HUES48 (cell line): ENCODE measurements at regions not wholly inside any gene's neighbourhood (a gene's known extent, or its start where the extent isn't known, plus 50 kb on each side); places are given as distances from the start of the nearest gene placed in this dataset.

Source experiments
- H3K27ac ChIP-seq: one replicate; pipeline ENCODE4 v1.7.0; 2013; ENCODE audit warnings: low read depth, low read length, inconsistent platforms
- H3K27me3 ChIP-seq: 2 replicates; pipeline ENCODE4 v1.6.1; 2013; ENCODE audit warnings: mild to moderate bottlenecking, low read length; ENCODE audit not compliant: control insufficient read depth, insufficient read depth
- H3K36me3 ChIP-seq: 2 replicates; pipeline ENCODE4 v1.6.1; 2013; ENCODE audit warnings: low read length; ENCODE audit not compliant: control insufficient read depth, insufficient read depth
- H3K4me1 ChIP-seq: 2 replicates; pipeline ENCODE4 v1.6.1; 2013; ENCODE audit warnings: mild to moderate bottlenecking, low read length; ENCODE audit not compliant: control insufficient read depth, insufficient read depth
- H3K4me3 ChIP-seq: 2 replicates; pipeline ENCODE4 v1.5.1; 2013; ENCODE audit warnings: mild to moderate bottlenecking, low read depth, low read length
- H3K9ac ChIP-seq: 2 replicates; pipeline ENCODE4 v1.6.1; 2013; ENCODE audit warnings: mild to moderate bottlenecking, low read depth, low read length, moderate library complexity
- H3K9me3 ChIP-seq: 2 replicates; pipeline ENCODE4 v1.6.1; 2013; ENCODE audit warnings: low read length; ENCODE audit not compliant: control insufficient read depth, insufficient read depth

GRCh38 chr7:68518060-68518459, 1080.2 kb upstream of the AUTS2 start:
- no peaks in the 10 kb centered on the region for H3K27me3 ChIP-seq
- H3K4me3 ChIP-seq, result no peak overlapping the region
- no peak overlapping the region for H3K27ac ChIP-seq
- no peaks in the 10 kb centered on the region for H3K4me1 ChIP-seq
- no peaks in the 10 kb centered on the region for H3K36me3 ChIP-seq
- no peak overlapping the region for H3K9ac ChIP-seq
- H3K9me3 ChIP-seq, result no peaks in the 10 kb centered on the region

- no peak overlapping the region for H3K9ac ChIP-seq
- no peaks in the 10 kb centered on the region for H3K27me3 ChIP-seq
- H3K4me1 ChIP-seq, result no peaks in the 10 kb centered on the region
- no peak overlapping the region for H3K4me3 ChIP-seq
- H3K9me3 ChIP-seq, result no peaks in the 10 kb centered on the region; the same call in 1 of the 2 replicates
- no peak overlapping the region for H3K27ac ChIP-seq
- H3K36me3 ChIP-seq, result no peaks in the 10 kb centered on the region
Observed at GRCh38 chr7:68524126-68524525, 1074.1 kb upstream of the AUTS2 start.

- H3K36me3 ChIP-seq, result no peaks in the 10 kb centered on the region
- no peaks in the 10 kb centered on the region; the same call in 1 of the 2 replicates for H3K9me3 ChIP-seq
- H3K27me3 ChIP-seq, result no peaks in the 10 kb centered on the region
- no peak overlapping the region for H3K9ac ChIP-seq
- no peaks in the 10 kb centered on the region; the same call in 1 of the 2 replicates for H3K4me1 ChIP-seq
- no peak overlapping the region for H3K27ac ChIP-seq
- H3K4me3 ChIP-seq, result no peak overlapping the region
Observed at GRCh38 chr7:68529221-68529620, 1069.1 kb upstream of the AUTS2 start.

- Histone ChIP-seq H3K36me3 (no peaks in the 10 kb centered on the region), H3K9me3 (no peaks in the 10 kb centered on the region), H3K27ac (no peak overlapping the region), H3K27me3 (no peaks in the 10 kb centered on the region), H3K4me3 (no peak overlapping the region), H3K9ac (no peak overlapping the region), H3K4me1 (no peaks in the 10 kb centered on the region)
Observed at GRCh38 chr7:68535266-68535665, 1063.0 kb upstream of the AUTS2 start.

- H3K9ac ChIP-seq, result no peak overlapping the region
- H3K4me3 ChIP-seq, result no peak overlapping the region
- H3K36me3 ChIP-seq, result no peaks in the 10 kb centered on the region
- H3K9me3 ChIP-seq, result no peaks in the 10 kb centered on the region; the same call in 1 of the 2 replicates
- no peaks in the 10 kb centered on the region for H3K4me1 ChIP-seq
- H3K27me3 ChIP-seq, result no peaks in the 10 kb centered on the region
- H3K27ac ChIP-seq, result no peak overlapping the region
Observed at GRCh38 chr7:68537051-68537773, 1061.1 kb upstream of the AUTS2 start.

- Histone ChIP-seq H3K4me3 (no peak overlapping the region), H3K27ac (no peak overlapping the region), H3K4me1 (no peaks in the 10 kb centered on the region), H3K9me3 (no peaks in the 10 kb centered on the region; the same call in 1 of the 2 replicates), H3K9ac (no peak overlapping the region), H3K36me3 (no peaks in the 10 kb centered on the region), H3K27me3 (no peaks in the 10 kb centered on the region)
Observed at GRCh38 chr7:68537774-68538071, 1060.6 kb upstream of the AUTS2 start.

GRCh38 chr7:68542831-68543230, 1055.4 kb upstream of the AUTS2 start:
- H3K27ac ChIP-seq, result no peak overlapping the region
- no peak overlapping the region for H3K4me3 ChIP-seq
- no peaks in the 10 kb centered on the region for H3K4me1 ChIP-seq
- H3K27me3 ChIP-seq, result no peaks in the 10 kb centered on the region
- no peaks in the 10 kb centered on the region; the same call in 1 of the 2 replicates for H3K9me3 ChIP-seq
- H3K36me3 ChIP-seq, result no peaks in the 10 kb centered on the region
- H3K9ac ChIP-seq, result no peak overlapping the region

GRCh38 chr7:68544851-68545250, 1053.4 kb upstream of the AUTS2 start:
- H3K9me3 ChIP-seq, result no peaks in the 10 kb centered on the region; the same call in 1 of the 2 replicates
- H3K27ac ChIP-seq, result no peak overlapping the region
- H3K4me3 ChIP-seq, result no peak overlapping the region
- H3K36me3 ChIP-seq, result no peaks in the 10 kb centered on the region
- no peaks in the 10 kb centered on the region for H3K4me1 ChIP-seq
- H3K9ac ChIP-seq, result no peak overlapping the region
- no peaks in the 10 kb centered on the region for H3K27me3 ChIP-seq

- Histone ChIP-seq H3K4me1 (no peaks in the 10 kb centered on the region), H3K27ac (no peak overlapping the region), H3K9me3 (no peaks in the 10 kb centered on the region)
Observed at GRCh38 chr7:68547181-68547580, 1051.1 kb upstream of the AUTS2 start.

GRCh38 chr7:68547799-68548198, 1050.5 kb upstream of the AUTS2 start:
- no peaks in the 10 kb centered on the region for H3K36me3 ChIP-seq
- H3K9ac ChIP-seq, result no peak overlapping the region
- H3K27me3 ChIP-seq, result no peaks in the 10 kb centered on the region
- no peaks in the 10 kb centered on the region for H3K9me3 ChIP-seq
- H3K27ac ChIP-seq, result no peak overlapping the region
- no peaks in the 10 kb centered on the region for H3K4me1 ChIP-seq
- H3K4me3 ChIP-seq, result no peak overlapping the region

More at GRCh38 chr7:68547181-68547580, 1051.1 kb upstream of the AUTS2 start:
- Histone ChIP-seq H3K4me3 (no peak overlapping the region), H3K27me3 (no peaks in the 10 kb centered on the region), H3K9ac (no peak overlapping the region), H3K36me3 (no peaks in the 10 kb centered on the region)

- Histone ChIP-seq H3K27me3 (no peaks in the 10 kb centered on the region), H3K27ac (no peak overlapping the region), H3K9ac (no peak overlapping the region), H3K36me3 (no peaks in the 10 kb centered on the region), H3K4me3 (no peak overlapping the region), H3K9me3 (no peaks in the 10 kb centered on the region), H3K4me1 (no peaks in the 10 kb centered on the region)
Observed at GRCh38 chr7:68550027-68550426, 1048.2 kb upstream of the AUTS2 start.
